PC-3 (cell line): ENCODE measurements at regions not wholly inside any gene's neighbourhood (a gene's known extent, or its start where the extent isn't known, plus 50 kb on each side); places are given as distances from the start of the nearest gene placed in this dataset.
A peak's percentile ranks its signal among the peaks of the same experiment; 100 is the strongest.

Experiments used
- ATAC-seq: fragments of 200-7000 bp; cut with Tn5 transposase; 2 replicates; pipeline ENCODE4 v1.9.1; 2020; ENCODE audit warnings: mild to moderate bottlenecking, moderate library complexity
- BruUV-seq: library from RNA; stranded (reverse); fragments of 400-500 nt; replicated peaks from 2 replicates; lab custom pipeline; 2021; lab: Mats Ljungman, UMichigan
- CTCF ChIA-PET: fragments of 300-600 bp; sonication (Branson Sonifier 250); formaldehyde crosslinking; loops from one replicate; lab custom pipeline; 2022; ENCODE audit warnings: antibody characterized with exemption; lab: Charles Lee
- POLR2A ChIA-PET: fragments of 300-600 bp; sonication (Branson Sonifier 250); formaldehyde crosslinking; loops from one replicate; lab custom pipeline; 2022; ENCODE audit warnings: antibody characterized with exemption; ENCODE audit not compliant: unreplicated experiment; lab: Charles Lee
- DNase-seq: peaks from one replicate; pipeline ENCODE4 v3.0.0-alpha.2; 2015
- H2AFZ ChIP-seq: fragments of 300-600 bp; sonication (generic); 2 replicates; pipeline ENCODE4 v1.6.0; 2016; ENCODE audit warnings: antibody characterized with exemption, low read length
- H3F3A ChIP-seq: fragments of 300-600 bp; sonication (generic); one replicate; pipeline ENCODE4 v1.6.0; 2017; ENCODE audit warnings: antibody characterized with exemption, low read length, control low read depth, mild to moderate bottlenecking; ENCODE audit not compliant: unreplicated experiment
- H3K27ac ChIP-seq: fragments of 300-600 bp; sonication (generic); 2 replicates; pipeline ENCODE4 v1.5.1; 2016; ENCODE audit warnings: mild to moderate bottlenecking, low read length
- H3K27me3 ChIP-seq: fragments of 300-600 bp; sonication (generic); 2 replicates; pipeline ENCODE4 v1.6.1; 2016; ENCODE audit warnings: low read length, mixed read lengths
- H3K36me3 ChIP-seq: fragments of 300-600 bp; sonication (generic); 2 replicates; pipeline ENCODE4 v1.6.1; 2016; ENCODE audit warnings: low read depth, mixed run types, low read length, mixed read lengths
- H3K4me1 ChIP-seq: fragments of 300-600 bp; sonication (generic); 2 replicates; pipeline ENCODE4 v1.5.1; 2016; ENCODE audit warnings: low read length; ENCODE audit not compliant: insufficient read depth
- H3K4me2 ChIP-seq: fragments of 300-600 bp; sonication (generic); 2 replicates; pipeline ENCODE4 v1.6.0; 2016; ENCODE audit warnings: low read length
- H3K4me3 ChIP-seq: fragments of 300-600 bp; sonication (generic); 2 replicates; pipeline ENCODE4 v1.5.1; 2016; ENCODE audit warnings: mild to moderate bottlenecking, low read length, mixed read lengths
- H3K79me2 ChIP-seq: fragments of 300-600 bp; sonication (generic); 2 replicates; pipeline ENCODE4 v1.6.1; 2017; ENCODE audit warnings: low read length, mixed read lengths
- H3K9ac ChIP-seq: fragments of 300-600 bp; sonication (generic); 2 replicates; pipeline ENCODE4 v1.6.0; 2016; ENCODE audit warnings: mild to moderate bottlenecking, low read length
- H3K9me2 ChIP-seq: fragments of 300-600 bp; sonication (generic); replicated peaks from 2 replicates; pipeline ENCODE4 v1.6.1; 2016; ENCODE audit warnings: mixed run types, low read length, mixed read lengths
- H3K9me3 ChIP-seq: fragments of 300-600 bp; sonication (generic); 2 replicates; pipeline ENCODE4 v1.6.1; 2016; ENCODE audit warnings: low read length, mixed read lengths
- H4K20me1 ChIP-seq: fragments of 300-600 bp; sonication (generic); 2 replicates; pipeline ENCODE4 v1.6.1; 2016; ENCODE audit warnings: low read length, mixed read lengths
- EZH2 ChIP-seq: fragments of 300-600 bp; sonication (generic); IDR thresholded peaks from one replicate; pipeline ENCODE4 v1.6.1; 2017; ENCODE audit warnings: antibody characterized with exemption, mild to moderate bottlenecking, low read length; ENCODE audit not compliant: unreplicated experiment
- EZH2phosphoT487 ChIP-seq: fragments of 300-600 bp; sonication (generic); IDR thresholded peaks from 2 replicates; pipeline ENCODE4 v1.6.1; 2018; ENCODE audit warnings: mild to moderate bottlenecking, antibody characterized with exemption, low read length, borderline replicate concordance
- intact Hi-C: fragments of 100-400 bp; cut with micrococcal nuclease; formaldehyde crosslinking; loops from 2 replicates; pipeline ENCODE4 v1.9.0; 2023
- TF ChIP-seq, protein P1 (sequence below): fragments of 300-600 bp; sonication (generic); conservative IDR thresholded peaks from 2 replicates; pipeline ENCODE4 v1.5.1; 2017; ENCODE audit warnings: antibody characterized with exemption, low read depth, mild to moderate bottlenecking, low read length

DNA sequence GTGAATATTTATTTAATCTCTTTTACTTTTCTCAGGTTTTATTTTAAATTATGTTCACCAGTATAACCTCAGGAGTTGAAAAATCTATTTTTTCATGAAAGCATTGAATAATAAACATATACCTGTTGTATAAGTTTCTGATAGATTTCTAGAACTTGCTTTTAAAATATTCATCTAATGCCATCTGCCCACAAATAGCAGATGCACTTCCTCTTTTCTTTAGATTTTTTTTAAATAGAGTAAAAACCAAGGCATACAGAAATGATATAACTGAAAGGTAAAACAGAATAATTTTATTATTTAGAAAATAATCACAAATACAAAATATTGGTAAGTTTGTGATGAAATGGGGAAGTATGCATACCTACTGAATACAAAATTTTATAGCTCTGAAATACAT, 130.7 kb upstream of the PRMT6 start:
- TF ChIP-seq EZH2phosphoT487 = no peak
- TF ChIP-seq EZH2 = no peak
- TF ChIP-seq, protein P1, sequence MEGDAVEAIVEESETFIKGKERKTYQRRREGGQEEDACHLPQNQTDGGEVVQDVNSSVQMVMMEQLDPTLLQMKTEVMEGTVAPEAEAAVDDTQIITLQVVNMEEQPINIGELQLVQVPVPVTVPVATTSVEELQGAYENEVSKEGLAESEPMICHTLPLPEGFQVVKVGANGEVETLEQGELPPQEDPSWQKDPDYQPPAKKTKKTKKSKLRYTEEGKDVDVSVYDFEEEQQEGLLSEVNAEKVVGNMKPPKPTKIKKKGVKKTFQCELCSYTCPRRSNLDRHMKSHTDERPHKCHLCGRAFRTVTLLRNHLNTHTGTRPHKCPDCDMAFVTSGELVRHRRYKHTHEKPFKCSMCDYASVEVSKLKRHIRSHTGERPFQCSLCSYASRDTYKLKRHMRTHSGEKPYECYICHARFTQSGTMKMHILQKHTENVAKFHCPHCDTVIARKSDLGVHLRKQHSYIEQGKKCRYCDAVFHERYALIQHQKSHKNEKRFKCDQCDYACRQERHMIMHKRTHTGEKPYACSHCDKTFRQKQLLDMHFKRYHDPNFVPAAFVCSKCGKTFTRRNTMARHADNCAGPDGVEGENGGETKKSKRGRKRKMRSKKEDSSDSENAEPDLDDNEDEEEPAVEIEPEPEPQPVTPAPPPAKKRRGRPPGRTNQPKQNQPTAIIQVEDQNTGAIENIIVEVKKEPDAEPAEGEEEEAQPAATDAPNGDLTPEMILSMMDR = no peak
- POLR2A ChIA-PET = no interaction called here
- H3K9me3 ChIP-seq = no peaks in the 10 kb centered on the region
- H3F3A ChIP-seq = no peaks in the 10 kb centered on the region
- H3K9me2 ChIP-seq = no peaks in the 10 kb centered on the region
- no peak overlapping the region for H2AFZ ChIP-seq
- H3K79me2 ChIP-seq = no peaks in the 10 kb centered on the region
- no peaks in the 10 kb centered on the region for H3K27me3 ChIP-seq
- H3K4me2 ChIP-seq = no peak overlapping the region
- no peak for DNase-seq
- no peak overlapping the region for H3K4me3 ChIP-seq
- intact Hi-C loops = no loop called here
- CTCF ChIA-PET = no interaction called here
- H3K27ac ChIP-seq = no peak overlapping the region
- no peak for ATAC-seq
- peaks cover 10% of the 10 kb centered on the region for H3K4me1 ChIP-seq
- no peak overlapping the region for H3K9ac ChIP-seq
- no TSS peak for BruUV-seq
- no peaks in the 10 kb centered on the region for H4K20me1 ChIP-seq
- no peaks in the 10 kb centered on the region for H3K36me3 ChIP-seq

DNA sequence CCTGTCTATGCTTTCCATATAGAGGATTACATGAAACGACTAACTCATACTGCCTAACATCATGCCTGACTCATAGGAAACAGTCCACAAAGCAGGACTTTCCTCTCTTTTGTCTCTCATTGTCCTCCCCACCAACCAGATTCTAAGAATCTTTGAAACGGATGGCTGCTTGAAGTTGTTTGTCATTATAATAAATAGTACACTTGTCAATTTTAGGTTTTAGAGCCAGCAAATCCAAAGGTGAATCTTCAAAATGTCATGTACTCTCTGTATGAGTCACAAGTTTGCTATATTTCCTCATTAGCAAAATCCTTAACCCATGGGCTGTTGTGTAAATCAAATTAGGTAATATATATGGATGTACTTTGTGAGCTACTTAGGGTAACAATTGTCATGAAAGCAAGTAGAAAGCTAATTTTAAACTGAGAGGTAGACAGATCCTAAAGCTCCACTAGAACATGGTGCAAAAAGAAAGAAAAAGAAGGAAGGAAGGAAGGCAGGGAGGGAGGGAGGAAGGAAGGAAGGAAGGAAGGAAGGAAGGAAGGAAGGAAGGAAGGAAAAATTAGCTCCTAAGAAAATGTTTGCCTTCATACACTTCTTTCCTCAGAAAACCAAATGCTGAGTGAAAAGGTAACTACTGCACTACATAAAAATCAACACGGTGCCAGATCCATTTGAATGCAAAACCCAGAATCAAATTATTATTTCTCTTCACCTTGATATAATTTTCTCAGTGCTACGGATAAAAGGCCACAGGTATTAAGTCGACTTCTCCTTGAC, 129.5 kb upstream of the PRMT6 start:
- no peaks in the 10 kb centered on the region for H3K27me3 ChIP-seq
- no peak overlapping the region for H3K4me3 ChIP-seq
- H3K4me2 ChIP-seq = no peak overlapping the region; the same call in 1 of the 2 replicates
- H2AFZ ChIP-seq = 0 out of 2 replicates have a peak overlapping the region, but pooled peaks have one; percentile 25
- BruUV-seq = no TSS peak
- CTCF ChIA-PET = no interaction called here
- H3K9me3 ChIP-seq = no peaks in the 10 kb centered on the region
- ATAC-seq (peak; percentile 90), DNase-seq (peak; percentile 74)
- H3K27ac ChIP-seq = peak overlapping the region; percentile 35
- H3K36me3 ChIP-seq = no peaks in the 10 kb centered on the region
- POLR2A ChIA-PET = no interaction called here
- no peak for TF ChIP-seq EZH2phosphoT487
- TF ChIP-seq, protein P1 = no peak
- no peaks in the 10 kb centered on the region for H3F3A ChIP-seq
- peaks cover 10% of the 10 kb centered on the region for H3K4me1 ChIP-seq
- intact Hi-C loops = no loop called here
- H3K79me2 ChIP-seq = no peaks in the 10 kb centered on the region
- H3K9me2 ChIP-seq = no peaks in the 10 kb centered on the region
- H4K20me1 ChIP-seq = no peaks in the 10 kb centered on the region
- H3K9ac ChIP-seq = no peak overlapping the region

DNA sequence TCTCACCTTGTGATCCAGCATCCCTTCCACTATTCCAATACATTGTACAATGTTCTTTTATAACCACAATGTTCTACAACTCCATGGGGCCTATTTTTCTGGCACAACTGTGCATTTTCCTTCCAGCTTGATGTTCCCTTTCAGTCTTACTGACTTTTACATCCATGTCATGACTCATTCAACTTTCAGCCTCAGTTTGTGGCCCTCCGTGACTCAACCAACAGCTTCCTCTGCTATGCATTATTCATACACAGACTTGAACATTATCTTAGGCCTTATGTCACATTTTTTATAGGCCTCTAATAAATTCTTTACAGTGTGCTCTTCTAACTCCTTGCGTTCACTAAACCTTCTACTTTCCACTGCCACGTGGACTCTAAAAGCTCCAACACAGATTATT, 119.4 kb upstream of the PRMT6 start:
- peaks cover 18% of the 10 kb centered on the region for H3K4me1 ChIP-seq
- peaks cover 5% of the 10 kb centered on the region for H3F3A ChIP-seq
- H3K9me3 ChIP-seq = no peaks in the 10 kb centered on the region
- ChIA-PET POLR2A (interaction anchor here (0.6 kb wide), 2 partner anchors 261 to 1206 kb away, joined by 3 read pairs; no protein-coding TSS in a partner anchor), CTCF (no interaction called here)
- H2AFZ ChIP-seq = no peak overlapping the region
- no peak overlapping the region for H3K9ac ChIP-seq
- no TSS peak for BruUV-seq
- H3K4me2 ChIP-seq = peak overlapping the region; percentile 18
- intact Hi-C loops = loop anchor here (5.0 kb wide), 1 partner anchor 320 kb away; no protein-coding TSS in a partner anchor
- DNase-seq = peak; percentile 96
- H3K9me2 ChIP-seq = no peaks in the 10 kb centered on the region
- no peaks in the 10 kb centered on the region for H3K79me2 ChIP-seq
- no peak overlapping the region for H3K4me3 ChIP-seq
- H3K27me3 ChIP-seq = no peaks in the 10 kb centered on the region
- H4K20me1 ChIP-seq = no peaks in the 10 kb centered on the region
- ATAC-seq = peak; percentile 100
- TF ChIP-seq EZH2 (no peak), EZH2phosphoT487 (no peak)
- TF ChIP-seq, protein P1 = no peak
- peak overlapping the region; percentile 70 for H3K27ac ChIP-seq
- H3K36me3 ChIP-seq = no peaks in the 10 kb centered on the region
